ENCODE measurements at regions not wholly inside any gene's neighbourhood (a gene's known extent, or its start where the extent isn't known, plus 50 kb on each side); places are given as distances from the start of the nearest gene placed in this dataset.
A peak's percentile ranks its signal among the peaks of the same experiment; 100 is the strongest.

GRCh38 chr9:108536836-108537601, 318.8 kb downstream of the ACTL7B start:
- in situ Hi-C loops (cut with HindIII; ENCODE audit: low sequenced_read_pairs) = loop anchor here (25.0 kb wide), 1 partner anchor 1050 kb away; the partner anchor contains the start of gene KLF4
- no peak for TF ChIP-seq CTCF (IDR thresholded peaks at IDR 0.05; ENCODE audit: low read depth, low read length, missing control alignments)
- no peak for DNase-seq (ENCODE audit: low read depth)
- no peak overlapping the region for H3K4me3 ChIP-seq (ENCODE audit: low read depth, low read length)

GRCh38 chr9:108535526-108535925, 320.3 kb downstream of the ACTL7B start:
- in situ Hi-C loops (cut with HindIII; ENCODE audit: low sequenced_read_pairs) = loop anchor here (25.0 kb wide), 1 partner anchor 1048 kb away; the partner anchor contains the start of gene KLF4
- TF ChIP-seq CTCF (IDR thresholded peaks at IDR 0.05; ENCODE audit: low read depth, low read length, missing control alignments) = peak; percentile 39
- no peak for DNase-seq (ENCODE audit: low read depth)
- H3K4me3 ChIP-seq (ENCODE audit: low read depth, low read length) = no peak overlapping the region

GRCh38 chr9:108534741-108535140, 321.0 kb downstream of the ACTL7B start:
- no peak for TF ChIP-seq CTCF (IDR thresholded peaks at IDR 0.05; ENCODE audit: low read depth, low read length, missing control alignments)
- peak; percentile 66 for DNase-seq (ENCODE audit: low read depth)
- H3K4me3 ChIP-seq (ENCODE audit: low read depth, low read length) = no peak overlapping the region
- in situ Hi-C loops (cut with HindIII; ENCODE audit: low sequenced_read_pairs) = loop anchor here (25.0 kb wide), 1 partner anchor 1047 kb away; the partner anchor contains the start of gene KLF4

- in situ Hi-C loops (cut with HindIII; ENCODE audit: low sequenced_read_pairs) = loop anchor here (25.0 kb wide), 1 partner anchor 1043 kb away; the partner anchor contains the start of gene KLF4
- TF ChIP-seq CTCF (IDR thresholded peaks at IDR 0.05; ENCODE audit: low read depth, low read length, missing control alignments) = no peak
- H3K4me3 ChIP-seq (ENCODE audit: low read depth, low read length) = no peak overlapping the region
- no peak for DNase-seq (ENCODE audit: low read depth)
Measured at GRCh38 chr9:108530141-108530540, 325.6 kb downstream of the ACTL7B start.

GRCh38 chr9:108528231-108528630, 327.6 kb downstream of the ACTL7B start:
- TF ChIP-seq CTCF (IDR thresholded peaks at IDR 0.05; ENCODE audit: low read depth, low read length, missing control alignments) = no peak
- H3K4me3 ChIP-seq (ENCODE audit: low read depth, low read length) = no peak overlapping the region
- in situ Hi-C loops (cut with HindIII; ENCODE audit: low sequenced_read_pairs) = loop anchor here (25.0 kb wide), 1 partner anchor 1041 kb away; the partner anchor contains the start of gene KLF4
- DNase-seq (ENCODE audit: low read depth) = no peak

GRCh38 chr9:108526518-108526917, 329.3 kb downstream of the ACTL7B start:
- DNase-seq (ENCODE audit: low read depth) = no peak
- no peak for TF ChIP-seq CTCF (IDR thresholded peaks at IDR 0.05; ENCODE audit: low read depth, low read length, missing control alignments)
- in situ Hi-C loops (cut with HindIII; ENCODE audit: low sequenced_read_pairs) = loop anchor here (25.0 kb wide), 1 partner anchor 1039 kb away; the partner anchor contains the start of gene KLF4
- H3K4me3 ChIP-seq (ENCODE audit: low read depth, low read length) = no peak overlapping the region

All from astrocyte of the cerebellum (primary cell).